22Rv1 (cell line): ENCODE measurements at regions not wholly inside any gene's neighbourhood (a gene's known extent, or its start where the extent isn't known, plus 50 kb on each side); places are given as distances from the start of the nearest gene placed in this dataset.

Experiments used
- CTCF ChIP-seq: fragments of 450-650 bp; IDR thresholded peaks from 2 replicates; pipeline ENCODE4 v1.5.1; 2017; ENCODE audit warnings: mild to moderate bottlenecking
- ZFX ChIP-seq: fragments of 450-650 bp; IDR thresholded peaks from 2 replicates; pipeline ENCODE4 v1.6.1; 2017; ENCODE audit warnings: antibody characterized with exemption, borderline replicate concordance

- TF ChIP-seq CTCF (no peak), ZFX (no peak)
Observed at GRCh38 chr17:83155128-83156121, 76.0 kb downstream of the METRNL start.
